ENCODE measurements at regions not wholly inside any gene's neighbourhood (a gene's known extent, or its start where the extent isn't known, plus 50 kb on each side); places are given as distances from the start of the nearest gene placed in this dataset.

DNA sequence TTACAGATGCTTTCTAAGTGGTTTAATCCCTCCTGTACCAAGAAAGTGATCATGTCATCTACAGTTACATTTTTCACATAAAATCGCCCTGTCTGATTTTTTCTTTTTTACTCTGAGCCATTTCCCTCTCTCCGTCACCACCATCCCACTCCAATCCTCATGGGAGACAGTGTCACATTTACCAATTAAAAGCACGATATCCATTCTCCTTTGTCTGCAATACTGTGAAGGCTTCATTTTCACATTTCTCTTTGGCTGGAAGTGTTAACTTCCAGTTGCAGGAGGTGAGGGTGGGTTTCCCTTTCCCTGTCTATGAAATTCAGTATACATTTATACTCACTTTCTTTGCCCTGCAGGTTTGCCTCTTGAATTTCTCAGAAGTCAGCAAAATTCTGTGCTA lies 372.7 kb upstream of the CNR1 start:
- TF ChIP-seq, protein P1, sequence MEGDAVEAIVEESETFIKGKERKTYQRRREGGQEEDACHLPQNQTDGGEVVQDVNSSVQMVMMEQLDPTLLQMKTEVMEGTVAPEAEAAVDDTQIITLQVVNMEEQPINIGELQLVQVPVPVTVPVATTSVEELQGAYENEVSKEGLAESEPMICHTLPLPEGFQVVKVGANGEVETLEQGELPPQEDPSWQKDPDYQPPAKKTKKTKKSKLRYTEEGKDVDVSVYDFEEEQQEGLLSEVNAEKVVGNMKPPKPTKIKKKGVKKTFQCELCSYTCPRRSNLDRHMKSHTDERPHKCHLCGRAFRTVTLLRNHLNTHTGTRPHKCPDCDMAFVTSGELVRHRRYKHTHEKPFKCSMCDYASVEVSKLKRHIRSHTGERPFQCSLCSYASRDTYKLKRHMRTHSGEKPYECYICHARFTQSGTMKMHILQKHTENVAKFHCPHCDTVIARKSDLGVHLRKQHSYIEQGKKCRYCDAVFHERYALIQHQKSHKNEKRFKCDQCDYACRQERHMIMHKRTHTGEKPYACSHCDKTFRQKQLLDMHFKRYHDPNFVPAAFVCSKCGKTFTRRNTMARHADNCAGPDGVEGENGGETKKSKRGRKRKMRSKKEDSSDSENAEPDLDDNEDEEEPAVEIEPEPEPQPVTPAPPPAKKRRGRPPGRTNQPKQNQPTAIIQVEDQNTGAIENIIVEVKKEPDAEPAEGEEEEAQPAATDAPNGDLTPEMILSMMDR (conservative IDR thresholded peaks at IDR 0.05; ENCODE audit: low read depth in 2 of 2), result no peak
- no peak for TF ChIP-seq EZH2 (IDR thresholded peaks at IDR 0.05; ENCODE audit: low read depth, unreplicated experiment)
- TF ChIP-seq CREB1 (CRISPR knock-in tag; IDR thresholded peaks at IDR 0.05; ENCODE audit: low read depth), result no peak
- no peak for TF ChIP-seq REST (IDR thresholded peaks at IDR 0.05; ENCODE audit: unreplicated experiment)
- TF ChIP-seq ZNF114 (CRISPR knock-in tag; IDR thresholded peaks at IDR 0.05), result no peak
- no peak for TF ChIP-seq POLR2AphosphoS5 (IDR thresholded peaks at IDR 0.05; ENCODE audit: low read depth)
- TF ChIP-seq, protein P2, sequence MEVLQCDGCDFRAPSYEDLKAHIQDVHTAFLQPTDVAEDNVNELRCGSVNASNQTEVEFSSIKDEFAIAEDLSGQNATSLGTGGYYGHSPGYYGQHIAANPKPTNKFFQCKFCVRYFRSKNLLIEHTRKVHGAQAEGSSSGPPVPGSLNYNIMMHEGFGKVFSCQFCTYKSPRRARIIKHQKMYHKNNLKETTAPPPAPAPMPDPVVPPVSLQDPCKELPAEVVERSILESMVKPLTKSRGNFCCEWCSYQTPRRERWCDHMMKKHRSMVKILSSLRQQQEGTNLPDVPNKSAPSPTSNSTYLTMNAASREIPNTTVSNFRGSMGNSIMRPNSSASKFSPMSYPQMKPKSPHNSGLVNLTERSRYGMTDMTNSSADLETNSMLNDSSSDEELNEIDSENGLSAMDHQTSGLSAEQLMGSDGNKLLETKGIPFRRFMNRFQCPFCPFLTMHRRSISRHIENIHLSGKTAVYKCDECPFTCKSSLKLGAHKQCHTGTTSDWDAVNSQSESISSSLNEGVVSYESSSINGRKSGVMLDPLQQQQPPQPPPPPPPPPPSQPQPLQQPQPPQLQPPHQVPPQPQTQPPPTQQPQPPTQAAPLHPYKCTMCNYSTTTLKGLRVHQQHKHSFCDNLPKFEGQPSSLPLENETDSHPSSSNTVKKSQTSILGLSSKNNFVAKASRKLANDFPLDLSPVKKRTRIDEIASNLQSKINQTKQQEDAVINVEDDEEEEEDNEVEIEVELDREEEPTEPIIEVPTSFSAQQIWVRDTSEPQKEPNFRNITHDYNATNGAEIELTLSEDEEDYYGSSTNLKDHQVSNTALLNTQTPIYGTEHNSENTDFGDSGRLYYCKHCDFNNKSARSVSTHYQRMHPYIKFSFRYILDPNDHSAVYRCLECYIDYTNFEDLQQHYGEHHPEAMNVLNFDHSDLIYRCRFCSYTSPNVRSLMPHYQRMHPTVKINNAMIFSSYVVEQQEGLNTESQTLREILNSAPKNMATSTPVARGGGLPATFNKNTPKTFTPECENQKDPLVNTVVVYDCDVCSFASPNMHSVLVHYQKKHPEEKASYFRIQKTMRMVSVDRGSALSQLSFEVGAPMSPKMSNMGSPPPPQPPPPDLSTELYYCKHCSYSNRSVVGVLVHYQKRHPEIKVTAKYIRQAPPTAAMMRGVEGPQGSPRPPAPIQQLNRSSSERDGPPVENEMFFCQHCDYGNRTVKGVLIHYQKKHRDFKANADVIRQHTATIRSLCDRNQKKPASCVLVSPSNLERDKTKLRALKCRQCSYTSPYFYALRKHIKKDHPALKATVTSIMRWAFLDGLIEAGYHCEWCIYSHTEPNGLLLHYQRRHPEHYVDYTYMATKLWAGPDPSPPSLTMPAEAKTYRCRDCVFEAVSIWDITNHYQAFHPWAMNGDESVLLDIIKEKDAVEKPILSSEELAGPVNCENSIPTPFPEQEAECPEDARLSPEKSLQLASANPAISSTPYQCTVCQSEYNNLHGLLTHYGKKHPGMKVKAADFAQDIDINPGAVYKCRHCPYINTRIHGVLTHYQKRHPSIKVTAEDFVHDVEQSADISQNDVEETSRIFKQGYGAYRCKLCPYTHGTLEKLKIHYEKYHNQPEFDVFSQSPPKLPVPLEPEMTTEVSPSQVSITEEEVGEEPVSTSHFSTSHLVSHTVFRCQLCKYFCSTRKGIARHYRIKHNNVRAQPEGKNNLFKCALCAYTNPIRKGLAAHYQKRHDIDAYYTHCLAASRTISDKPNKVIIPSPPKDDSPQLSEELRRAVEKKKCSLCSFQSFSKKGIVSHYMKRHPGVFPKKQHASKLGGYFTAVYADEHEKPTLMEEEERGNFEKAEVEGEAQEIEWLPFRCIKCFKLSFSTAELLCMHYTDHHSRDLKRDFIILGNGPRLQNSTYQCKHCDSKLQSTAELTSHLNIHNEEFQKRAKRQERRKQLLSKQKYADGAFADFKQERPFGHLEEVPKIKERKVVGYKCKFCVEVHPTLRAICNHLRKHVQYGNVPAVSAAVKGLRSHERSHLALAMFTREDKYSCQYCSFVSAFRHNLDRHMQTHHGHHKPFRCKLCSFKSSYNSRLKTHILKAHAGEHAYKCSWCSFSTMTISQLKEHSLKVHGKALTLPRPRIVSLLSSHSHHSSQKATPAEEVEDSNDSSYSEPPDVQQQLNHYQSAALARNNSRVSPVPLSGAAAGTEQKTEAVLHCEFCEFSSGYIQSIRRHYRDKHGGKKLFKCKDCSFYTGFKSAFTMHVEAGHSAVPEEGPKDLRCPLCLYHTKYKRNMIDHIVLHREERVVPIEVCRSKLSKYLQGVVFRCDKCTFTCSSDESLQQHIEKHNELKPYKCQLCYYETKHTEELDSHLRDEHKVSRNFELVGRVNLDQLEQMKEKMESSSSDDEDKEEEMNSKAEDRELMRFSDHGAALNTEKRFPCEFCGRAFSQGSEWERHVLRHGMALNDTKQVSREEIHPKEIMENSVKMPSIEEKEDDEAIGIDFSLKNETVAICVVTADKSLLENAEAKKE (CRISPR knock-in tag; IDR thresholded peaks at IDR 0.05), result no peak
